ENCODE measurements at regions not wholly inside any gene's neighbourhood (a gene's known extent, or its start where the extent isn't known, plus 50 kb on each side); places are given as distances from the start of the nearest gene placed in this dataset.

GRCh38 chr4:138775890-138776289 is 239.7 kb upstream of the NOCT start:
- TF ChIP-seq, protein P1, sequence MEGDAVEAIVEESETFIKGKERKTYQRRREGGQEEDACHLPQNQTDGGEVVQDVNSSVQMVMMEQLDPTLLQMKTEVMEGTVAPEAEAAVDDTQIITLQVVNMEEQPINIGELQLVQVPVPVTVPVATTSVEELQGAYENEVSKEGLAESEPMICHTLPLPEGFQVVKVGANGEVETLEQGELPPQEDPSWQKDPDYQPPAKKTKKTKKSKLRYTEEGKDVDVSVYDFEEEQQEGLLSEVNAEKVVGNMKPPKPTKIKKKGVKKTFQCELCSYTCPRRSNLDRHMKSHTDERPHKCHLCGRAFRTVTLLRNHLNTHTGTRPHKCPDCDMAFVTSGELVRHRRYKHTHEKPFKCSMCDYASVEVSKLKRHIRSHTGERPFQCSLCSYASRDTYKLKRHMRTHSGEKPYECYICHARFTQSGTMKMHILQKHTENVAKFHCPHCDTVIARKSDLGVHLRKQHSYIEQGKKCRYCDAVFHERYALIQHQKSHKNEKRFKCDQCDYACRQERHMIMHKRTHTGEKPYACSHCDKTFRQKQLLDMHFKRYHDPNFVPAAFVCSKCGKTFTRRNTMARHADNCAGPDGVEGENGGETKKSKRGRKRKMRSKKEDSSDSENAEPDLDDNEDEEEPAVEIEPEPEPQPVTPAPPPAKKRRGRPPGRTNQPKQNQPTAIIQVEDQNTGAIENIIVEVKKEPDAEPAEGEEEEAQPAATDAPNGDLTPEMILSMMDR (IDR thresholded peaks at IDR 0.05), result no peak
- no peak for TF ChIP-seq POLR2A (IDR thresholded peaks at IDR 0.05)
